ENCODE measurements at regions not wholly inside any gene's neighbourhood (a gene's known extent, or its start where the extent isn't known, plus 50 kb on each side); places are given as distances from the start of the nearest gene placed in this dataset.
"Not testable (repeated sequence)": the region's sequence is repeated elsewhere in the genome, so short reads cannot be mapped to it uniquely, and the experiment has no call there.

DNA sequence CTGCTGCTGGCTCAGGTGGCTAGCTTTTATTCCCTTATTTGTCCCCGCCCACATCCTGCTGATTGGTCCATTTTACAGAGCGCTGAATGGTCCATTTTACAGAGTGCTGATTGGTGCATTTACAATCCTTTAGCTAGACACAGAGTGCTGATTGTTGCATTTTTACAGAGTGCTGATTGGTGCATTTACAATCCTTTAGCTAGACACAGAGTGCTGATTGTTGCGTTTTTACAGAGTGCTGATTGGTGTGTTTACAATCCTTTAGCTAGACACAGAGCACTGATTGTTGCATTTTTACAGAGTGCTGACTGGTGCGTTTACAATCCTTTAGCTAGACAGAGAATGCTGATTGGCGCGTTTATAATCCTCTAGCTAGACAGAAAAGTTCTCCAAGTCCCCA, 107.8 kb upstream of the BMPER start:
- not testable (repeated sequence) for TF ChIP-seq POLR2A (IDR thresholded peaks at IDR 0.05; ENCODE audit: borderline replicate concordance, extremely low read depth, insufficient read depth, insufficient read length); RAD21 (IDR thresholded peaks at IDR 0.05; ENCODE audit: low read depth); ZNF274 (IDR thresholded peaks at IDR 0.05; ENCODE audit: low read depth, low read length); TCF7L2 (IDR thresholded peaks at IDR 0.05; ENCODE audit: borderline replicate concordance, extremely low read depth, insufficient read depth, insufficient read length); CEBPB (IDR thresholded peaks at IDR 0.05; ENCODE audit: low read depth); SP1 (IDR thresholded peaks at IDR 0.05; ENCODE audit: low read depth); EZH2phosphoT487 (IDR thresholded peaks at IDR 0.05; ENCODE audit: borderline replicate concordance); SIN3A (IDR thresholded peaks at IDR 0.05; ENCODE audit: low read depth); SRF (IDR thresholded peaks at IDR 0.05; ENCODE audit: low read depth); EZH2 (IDR thresholded peaks at IDR 0.05)
- TF ChIP-seq, protein P1, sequence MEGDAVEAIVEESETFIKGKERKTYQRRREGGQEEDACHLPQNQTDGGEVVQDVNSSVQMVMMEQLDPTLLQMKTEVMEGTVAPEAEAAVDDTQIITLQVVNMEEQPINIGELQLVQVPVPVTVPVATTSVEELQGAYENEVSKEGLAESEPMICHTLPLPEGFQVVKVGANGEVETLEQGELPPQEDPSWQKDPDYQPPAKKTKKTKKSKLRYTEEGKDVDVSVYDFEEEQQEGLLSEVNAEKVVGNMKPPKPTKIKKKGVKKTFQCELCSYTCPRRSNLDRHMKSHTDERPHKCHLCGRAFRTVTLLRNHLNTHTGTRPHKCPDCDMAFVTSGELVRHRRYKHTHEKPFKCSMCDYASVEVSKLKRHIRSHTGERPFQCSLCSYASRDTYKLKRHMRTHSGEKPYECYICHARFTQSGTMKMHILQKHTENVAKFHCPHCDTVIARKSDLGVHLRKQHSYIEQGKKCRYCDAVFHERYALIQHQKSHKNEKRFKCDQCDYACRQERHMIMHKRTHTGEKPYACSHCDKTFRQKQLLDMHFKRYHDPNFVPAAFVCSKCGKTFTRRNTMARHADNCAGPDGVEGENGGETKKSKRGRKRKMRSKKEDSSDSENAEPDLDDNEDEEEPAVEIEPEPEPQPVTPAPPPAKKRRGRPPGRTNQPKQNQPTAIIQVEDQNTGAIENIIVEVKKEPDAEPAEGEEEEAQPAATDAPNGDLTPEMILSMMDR (IDR thresholded peaks at IDR 0.05 in 2 of 3, conservative IDR thresholded peaks at IDR 0.05 in 1 of 3; ENCODE audit: borderline replicate concordance in 1 of 3, insufficient read depth in 1 of 3, low read depth in 2 of 3, low read length in 2 of 3), result not testable (repeated sequence)
- TF ChIP-seq, protein P2, sequence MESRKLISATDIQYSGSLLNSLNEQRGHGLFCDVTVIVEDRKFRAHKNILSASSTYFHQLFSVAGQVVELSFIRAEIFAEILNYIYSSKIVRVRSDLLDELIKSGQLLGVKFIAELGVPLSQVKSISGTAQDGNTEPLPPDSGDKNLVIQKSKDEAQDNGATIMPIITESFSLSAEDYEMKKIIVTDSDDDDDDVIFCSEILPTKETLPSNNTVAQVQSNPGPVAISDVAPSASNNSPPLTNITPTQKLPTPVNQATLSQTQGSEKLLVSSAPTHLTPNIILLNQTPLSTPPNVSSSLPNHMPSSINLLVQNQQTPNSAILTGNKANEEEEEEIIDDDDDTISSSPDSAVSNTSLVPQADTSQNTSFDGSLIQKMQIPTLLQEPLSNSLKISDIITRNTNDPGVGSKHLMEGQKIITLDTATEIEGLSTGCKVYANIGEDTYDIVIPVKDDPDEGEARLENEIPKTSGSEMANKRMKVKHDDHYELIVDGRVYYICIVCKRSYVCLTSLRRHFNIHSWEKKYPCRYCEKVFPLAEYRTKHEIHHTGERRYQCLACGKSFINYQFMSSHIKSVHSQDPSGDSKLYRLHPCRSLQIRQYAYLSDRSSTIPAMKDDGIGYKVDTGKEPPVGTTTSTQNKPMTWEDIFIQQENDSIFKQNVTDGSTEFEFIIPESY (IDR thresholded peaks at IDR 0.05; ENCODE audit: extremely low read depth, insufficient replicate concordance, low read length), result not testable (repeated sequence)

All from HCT116 (cell line).